SK-N-MC (cell line): ENCODE measurements at regions not wholly inside any gene's neighbourhood (a gene's known extent, or its start where the extent isn't known, plus 50 kb on each side); places are given as distances from the start of the nearest gene placed in this dataset.

Source experiments
- DNase-seq: peaks from one replicate; pipeline ENCODE4 v3.0.0-alpha.2; 2011; ENCODE audit warnings: low read depth, low spot score
- H3K27ac ChIP-seq: fragments of 200-600 bp; sonication (generic); 2 replicates; pipeline ENCODE4 v1.5.1; 2016; ENCODE audit warnings: mixed run types
- H3K36me3 ChIP-seq: fragments of 200-600 bp; sonication (generic); 2 replicates; pipeline ENCODE4 v1.6.1; 2017; ENCODE audit warnings: antibody characterized with exemption, low read length, mixed read lengths; ENCODE audit not compliant: insufficient read depth
- H3K4me3 ChIP-seq: fragments of 200-600 bp; sonication (generic); 2 replicates; pipeline ENCODE4 v1.5.1; 2016
- H3K9ac ChIP-seq: fragments of 200-600 bp; sonication (generic); 2 replicates; pipeline ENCODE4 v1.8.0; 2017; ENCODE audit warnings: mixed run types, mixed read lengths; ENCODE audit not compliant: insufficient read length
- H3K9me3 ChIP-seq: fragments of 200-600 bp; sonication (generic); 2 replicates; pipeline ENCODE4 v1.6.1; 2017; ENCODE audit warnings: low read depth, mild to moderate bottlenecking, antibody characterized with exemption, low read length, moderate library complexity, mixed read lengths
- EZH2 ChIP-seq: fragments of 200-600 bp; sonication (generic); IDR thresholded peaks from one replicate; pipeline ENCODE4 v1.6.1; 2017; ENCODE audit warnings: antibody characterized with exemption
- FOXP2 ChIP-seq: optimal IDR thresholded peaks from 2 replicates; pipeline ENCODE3; 2011; ENCODE audit warnings: mild to moderate bottlenecking, moderate library complexity; ENCODE audit not compliant: insufficient read depth; ENCODE audit errors: extremely low read length, control extremely low read depth
- POLR2AphosphoS5 ChIP-seq: IDR thresholded peaks from 2 replicates; pipeline ENCODE4 v1.6.1; 2012; ENCODE audit warnings: mild to moderate bottlenecking, low read depth, low read length, borderline replicate concordance

DNA sequence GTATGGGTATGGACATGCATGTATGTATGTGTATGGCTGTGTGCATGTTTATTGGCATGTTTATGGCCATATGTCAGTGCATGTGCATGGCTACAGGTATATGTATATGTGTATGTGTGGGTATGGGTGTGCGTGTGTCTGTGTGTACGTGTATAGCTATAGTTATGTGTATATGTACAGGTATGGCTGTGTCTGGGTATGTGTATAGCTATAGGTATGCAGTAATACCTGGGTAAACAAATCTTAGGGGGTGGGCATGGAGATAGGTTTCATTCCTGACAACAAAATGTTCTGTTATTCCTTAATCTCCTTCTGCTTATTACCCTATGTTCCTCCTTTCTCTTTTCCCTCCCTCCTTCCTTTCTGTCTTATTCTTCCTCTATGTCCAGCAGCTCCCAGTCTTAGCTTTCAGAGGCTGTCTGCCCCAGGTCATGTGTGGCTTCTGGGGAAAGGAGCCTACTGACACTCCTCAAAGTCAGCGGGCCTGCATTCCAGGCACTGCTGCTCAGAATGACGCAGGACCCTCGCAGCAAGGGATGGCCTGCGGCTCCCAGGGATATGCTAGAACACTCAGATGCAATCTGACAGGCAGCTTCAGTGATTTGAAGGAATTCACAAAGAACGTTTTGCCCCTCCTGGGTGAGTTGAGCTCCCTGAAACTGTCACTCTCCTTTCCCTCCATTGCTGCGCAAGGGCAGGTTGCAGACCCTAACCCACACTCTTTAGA is 139.3 kb upstream of the PHACTR1 start:
- Histone ChIP-seq H3K27ac (no peak overlapping the region), H3K4me3 (no peak overlapping the region), H3K9ac (no peak overlapping the region), H3K9me3 (no peaks in the 10 kb centered on the region), H3K36me3 (no peaks in the 10 kb centered on the region)
- DNase-seq: no peak
- no peak for TF ChIP-seq FOXP2

DNA sequence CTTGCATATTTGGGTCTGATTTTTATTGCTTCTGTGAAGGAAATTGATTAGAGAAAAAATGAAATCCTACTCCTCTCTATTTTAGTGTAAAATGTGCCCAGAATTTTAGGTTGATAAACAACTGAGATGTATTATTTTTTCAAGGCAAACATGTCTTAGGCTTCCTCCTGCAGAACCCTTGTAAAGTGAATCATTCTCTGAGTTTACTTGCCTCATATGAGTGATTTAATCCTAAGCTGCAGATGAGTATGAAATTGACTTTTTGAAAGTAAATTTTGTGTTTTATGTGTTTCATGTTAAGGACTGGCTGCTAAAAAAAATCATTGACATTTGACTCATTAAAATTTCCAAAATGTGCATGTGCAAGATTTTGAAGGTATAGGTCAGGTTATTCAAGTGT is 138.5 kb upstream of the PHACTR1 start:
- DNase-seq: no peak
- TF ChIP-seq FOXP2 (no peak), EZH2 (no peak), POLR2AphosphoS5 (no peak)
- H3K9me3 ChIP-seq: no peaks in the 10 kb centered on the region
- no peak overlapping the region for H3K9ac ChIP-seq
- no peaks in the 10 kb centered on the region for H3K36me3 ChIP-seq
- no peak overlapping the region for H3K4me3 ChIP-seq
- no peak overlapping the region for H3K27ac ChIP-seq

DNA sequence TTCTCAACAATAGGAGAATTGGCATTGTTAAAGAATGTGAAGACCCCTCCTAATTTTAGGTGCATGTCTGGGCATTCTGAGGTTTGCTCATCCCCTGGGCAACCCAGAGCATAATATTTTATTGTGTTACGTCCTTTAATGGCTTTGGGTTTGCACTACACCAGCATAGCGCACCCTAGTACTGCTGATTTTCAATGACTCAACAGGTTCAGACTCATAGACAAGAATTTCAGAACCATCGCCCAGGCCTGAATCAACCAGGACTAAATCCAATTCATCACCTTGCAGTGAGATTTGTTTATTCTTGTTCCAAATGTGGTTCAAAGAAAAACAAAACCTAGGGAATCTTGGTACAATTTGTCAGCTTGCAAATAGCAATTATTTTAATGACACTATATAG is 137.8 kb upstream of the PHACTR1 start:
- H3K36me3 ChIP-seq: no peaks in the 10 kb centered on the region
- H3K9ac ChIP-seq: no peak overlapping the region
- no peak overlapping the region for H3K27ac ChIP-seq
- H3K9me3 ChIP-seq: no peaks in the 10 kb centered on the region
- H3K4me3 ChIP-seq: no peak overlapping the region
- TF ChIP-seq EZH2: no peak
- no peak for TF ChIP-seq FOXP2
- TF ChIP-seq POLR2AphosphoS5: no peak
- no peak for DNase-seq

DNA sequence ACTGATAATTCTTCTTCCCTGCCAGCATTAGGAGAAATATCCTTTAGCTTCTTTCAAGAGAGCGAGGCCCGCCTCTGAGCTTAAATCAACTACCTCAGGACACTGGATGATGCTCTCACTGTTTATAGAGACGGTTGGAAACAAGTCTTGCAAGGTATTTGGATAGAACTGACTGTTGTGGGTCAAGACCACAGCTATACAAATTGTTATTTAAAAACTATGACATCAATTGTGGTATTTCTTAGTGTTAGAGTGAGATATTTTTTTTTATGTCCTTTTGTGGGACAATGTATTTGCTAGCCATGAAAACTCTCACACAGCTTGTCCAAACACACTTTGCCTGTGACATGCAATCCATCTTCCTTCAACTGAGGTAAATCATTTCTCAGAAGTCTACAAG is 136.3 kb upstream of the PHACTR1 start:
- H3K36me3 ChIP-seq: no peaks in the 10 kb centered on the region
- no peak for TF ChIP-seq EZH2
- TF ChIP-seq POLR2AphosphoS5: no peak
- TF ChIP-seq FOXP2: no peak
- DNase-seq: no peak
- no peak overlapping the region for H3K4me3 ChIP-seq
- H3K9ac ChIP-seq: no peak overlapping the region
- no peak overlapping the region for H3K27ac ChIP-seq
- H3K9me3 ChIP-seq: no peaks in the 10 kb centered on the region

DNA sequence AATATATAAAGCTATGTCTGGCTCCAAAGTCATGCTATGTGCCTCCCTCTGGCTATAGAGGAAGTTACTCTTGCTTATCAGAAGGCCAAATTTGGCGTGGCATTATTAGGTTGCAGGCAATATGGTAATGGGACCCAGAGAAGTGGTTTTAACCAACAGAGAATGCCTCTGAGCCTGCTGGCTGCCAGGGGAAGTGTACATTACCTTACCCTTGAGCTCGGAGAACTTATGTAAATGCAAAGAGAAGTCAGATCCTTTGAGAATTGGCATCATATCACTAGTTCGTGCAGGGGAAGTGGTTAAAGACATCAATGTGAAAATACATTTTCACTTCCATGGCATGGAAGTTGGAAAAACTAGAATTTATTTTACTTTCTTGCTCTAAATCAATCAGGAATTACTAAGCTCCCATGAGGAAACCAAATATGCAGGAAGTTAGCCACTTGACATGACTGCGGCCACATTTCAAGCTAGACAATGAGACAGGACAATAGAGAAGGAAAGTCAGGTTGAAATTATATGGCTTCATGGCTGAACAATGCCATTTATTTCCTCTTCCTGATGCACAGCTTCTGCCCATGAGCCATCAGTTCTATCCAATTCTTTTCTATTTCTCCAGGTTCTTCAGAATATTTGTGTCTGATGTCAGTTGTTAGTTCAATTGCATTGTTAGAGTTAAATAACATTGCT is 134.0 kb upstream of the PHACTR1 start:
- Histone ChIP-seq H3K27ac (no peak overlapping the region), H3K36me3 (no peaks in the 10 kb centered on the region), H3K4me3 (no peak overlapping the region), H3K9me3 (no peaks in the 10 kb centered on the region), H3K9ac (no peak overlapping the region)
- TF ChIP-seq FOXP2 (no peak), POLR2AphosphoS5 (no peak), EZH2 (no peak)
- DNase-seq: no peak

DNA sequence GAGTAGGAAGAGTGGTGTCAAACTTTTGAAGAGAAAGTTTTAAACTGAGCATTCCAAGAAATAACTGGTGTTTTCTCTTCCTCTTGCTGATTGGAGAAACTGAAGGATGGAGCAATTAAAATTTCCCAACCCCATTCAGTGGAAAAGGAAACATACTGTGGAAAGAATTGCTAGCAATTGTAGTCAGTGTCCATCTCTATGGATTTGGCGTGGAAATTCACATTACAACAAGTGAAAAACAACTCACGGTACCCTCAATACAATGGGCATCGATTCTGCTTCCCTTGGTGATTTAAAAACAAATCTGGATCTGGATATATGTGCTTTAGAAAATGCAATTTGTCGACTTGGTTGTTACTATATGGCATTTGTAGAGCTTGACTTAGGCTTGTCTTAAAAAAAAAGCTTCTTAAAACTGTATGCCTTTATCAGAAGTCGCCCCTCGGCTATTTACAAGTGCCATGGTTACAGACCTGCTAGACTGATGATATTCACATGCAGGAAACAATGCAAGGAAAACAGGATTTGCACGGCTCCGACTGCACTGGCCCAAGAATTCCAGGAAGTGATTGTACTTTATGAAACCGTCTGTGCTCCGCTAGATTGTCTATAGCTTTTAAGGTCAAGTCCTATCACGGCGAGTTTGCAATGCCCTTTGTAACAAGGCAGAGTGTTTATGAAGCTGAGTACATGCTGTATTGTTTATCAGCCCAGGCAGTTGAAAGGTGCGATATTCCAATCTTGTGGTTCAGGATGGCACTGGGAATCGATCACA is 131.7 kb upstream of the PHACTR1 start:
- Histone ChIP-seq H3K9ac (no peak overlapping the region), H3K27ac (no peak overlapping the region), H3K9me3 (no peaks in the 10 kb centered on the region), H3K4me3 (no peak overlapping the region), H3K36me3 (no peaks in the 10 kb centered on the region)
- TF ChIP-seq EZH2: no peak
- no peak for TF ChIP-seq POLR2AphosphoS5
- TF ChIP-seq FOXP2: no peak
- DNase-seq: no peak

DNA sequence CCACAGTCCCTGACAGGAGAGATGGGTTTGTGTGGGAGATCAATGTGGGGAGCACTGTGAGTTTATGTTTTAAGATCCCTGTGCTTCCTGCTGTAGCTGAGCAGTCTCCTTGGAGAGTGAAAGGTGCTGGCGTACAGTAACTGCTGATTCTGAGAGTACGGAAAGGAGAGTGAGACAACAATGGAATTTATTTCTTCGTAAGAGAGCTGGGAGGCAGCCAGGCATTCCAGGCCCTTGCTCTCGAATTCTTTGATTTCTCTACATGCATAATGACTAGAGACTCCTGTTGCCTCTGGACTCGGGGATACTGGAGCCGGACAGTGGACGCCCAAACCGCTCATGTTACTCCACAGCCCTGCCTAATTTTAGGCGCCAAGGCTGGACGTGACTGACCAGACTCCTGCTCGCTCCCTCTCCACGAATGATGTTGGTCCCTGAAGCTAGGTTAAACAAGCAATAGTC is 131.0 kb upstream of the PHACTR1 start:
- Histone ChIP-seq H3K9ac (no peak overlapping the region), H3K36me3 (no peaks in the 10 kb centered on the region), H3K4me3 (no peak overlapping the region), H3K9me3 (no peaks in the 10 kb centered on the region), H3K27ac (no peak overlapping the region)
- no peak for DNase-seq
- TF ChIP-seq EZH2 (no peak), FOXP2 (no peak), POLR2AphosphoS5 (no peak)

DNA sequence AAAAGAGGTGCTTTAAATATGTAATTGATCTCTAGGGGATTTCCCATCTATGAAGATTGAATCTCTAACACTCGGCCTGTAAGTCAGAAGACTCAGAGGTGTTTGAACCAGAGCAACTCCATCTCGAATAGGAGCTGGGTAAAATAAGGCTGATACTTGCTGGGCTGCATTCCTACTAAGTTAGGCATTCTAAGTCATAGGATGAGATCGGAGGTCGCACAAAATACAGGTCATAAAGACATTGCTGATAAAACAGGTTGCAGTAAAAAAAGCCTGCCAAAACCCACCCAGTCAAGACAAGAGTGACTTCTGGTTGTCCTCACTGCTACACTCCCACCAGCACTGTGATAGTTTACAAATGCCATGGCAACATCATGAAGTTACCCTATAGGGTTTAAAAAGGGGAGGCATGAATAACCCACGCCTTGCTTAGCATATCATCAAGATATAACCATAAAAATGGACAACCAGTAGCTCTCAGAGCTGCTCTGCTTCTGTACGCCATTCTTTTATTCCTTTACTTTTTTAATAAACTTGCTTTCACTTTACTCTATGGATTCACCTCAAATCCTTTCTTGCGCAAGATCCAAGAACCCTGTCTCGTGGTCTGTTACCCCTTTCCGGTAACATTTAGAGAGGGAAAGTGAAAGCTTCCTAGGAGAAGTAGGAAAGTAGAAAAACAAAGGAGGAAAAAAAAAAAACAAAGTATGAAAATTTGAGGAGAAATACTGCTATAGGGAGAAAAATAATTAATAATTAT is 129.7 kb upstream of the PHACTR1 start:
- Histone ChIP-seq H3K27ac (no peak overlapping the region), H3K9me3 (no peaks in the 10 kb centered on the region), H3K4me3 (no peak overlapping the region), H3K36me3 (no peaks in the 10 kb centered on the region), H3K9ac (no peak overlapping the region)
- no peak for DNase-seq
- no peak for TF ChIP-seq POLR2AphosphoS5
- TF ChIP-seq EZH2: no peak
- no peak for TF ChIP-seq FOXP2
